Bronchial epithelial cell (primary cell): ENCODE measurements at regions not wholly inside any gene's neighbourhood (a gene's known extent, or its start where the extent isn't known, plus 50 kb on each side); places are given as distances from the start of the nearest gene placed in this dataset.
"Not testable (repeated sequence)": the region's sequence is repeated elsewhere in the genome, so short reads cannot be mapped to it uniquely, and the experiment has no call there.

ENCODE experiments used
- DNase-seq: peaks from one replicate; pipeline ENCODE4 v3.0.0-alpha.2; 2010; ENCODE audit warnings: low read depth
- FAIRE-seq: peaks from 2 replicates; lab custom pipeline; 2011; peaks lifted over from hg19 to GRCh38; lab: Jason Lieb, UNC
- H3K27me3 ChIP-seq: 2 replicates; pipeline ENCODE4 v1.5.1; 2011; ENCODE audit warnings: low read length; ENCODE audit not compliant: control insufficient read depth, insufficient read depth
- H3K36me3 ChIP-seq: 2 replicates; pipeline ENCODE4 v1.5.1; 2011; ENCODE audit warnings: low read length; ENCODE audit not compliant: control insufficient read depth, insufficient read depth
- H3K4me3 ChIP-seq: 2 replicates; pipeline ENCODE4 v1.5.1; 2011; ENCODE audit warnings: mild to moderate bottlenecking, low read depth, low read length, control low read depth
- CTCF ChIP-seq: IDR thresholded peaks from 2 replicates; pipeline ENCODE4 v1.5.1; 2011; ENCODE audit warnings: mild to moderate bottlenecking, moderate library complexity, low read length, control low read depth, inconsistent platforms; ENCODE audit not compliant: insufficient read depth, severe bottlenecking

- TF ChIP-seq CTCF = no peak
- no peak for DNase-seq
- Histone ChIP-seq H3K36me3 (no peaks in the 10 kb centered on the region), H3K27me3 (no peaks in the 10 kb centered on the region), H3K4me3 (no peak overlapping the region)
- FAIRE-seq = no peak
Measured at GRCh38 chr12:78269620-78270019, 438.9 kb downstream of the NAV3 start.

GRCh38 chr12:78271546-78271945 is 440.9 kb downstream of the NAV3 start:
- FAIRE-seq = no peak
- DNase-seq = peak; percentile 55
- Histone ChIP-seq H3K4me3 (no peak overlapping the region), H3K27me3 (no peaks in the 10 kb centered on the region), H3K36me3 (no peaks in the 10 kb centered on the region)
- TF ChIP-seq CTCF = no peak

GRCh38 chr12:78275886-78276285 is 445.2 kb downstream of the NAV3 start:
- no peak overlapping the region for H3K4me3 ChIP-seq
- H3K27me3 ChIP-seq = no peaks in the 10 kb centered on the region
- DNase-seq (no peak), FAIRE-seq (no peak)
- TF ChIP-seq CTCF = no peak
- no peaks in the 10 kb centered on the region for H3K36me3 ChIP-seq

- no peak for TF ChIP-seq CTCF
- H3K27me3 ChIP-seq = no peaks in the 10 kb centered on the region
- FAIRE-seq = no peak
Measured at GRCh38 chr12:78278706-78279190, 448.1 kb downstream of the NAV3 start.

GRCh38 chr12:78279567-78279966 is 448.9 kb downstream of the NAV3 start:
- DNase-seq (no peak), FAIRE-seq (no peak)
- H3K4me3 ChIP-seq = no peak overlapping the region

More at GRCh38 chr12:78278706-78279190, 448.1 kb downstream of the NAV3 start:
- Histone ChIP-seq H3K36me3 (no peaks in the 10 kb centered on the region), H3K4me3 (no peak overlapping the region)
- DNase-seq = no peak

GRCh38 chr12:78281102-78281501 is 450.4 kb downstream of the NAV3 start:
- not testable (repeated sequence) for H3K4me3 ChIP-seq, H3K27me3 ChIP-seq, H3K36me3 ChIP-seq, DNase-seq, FAIRE-seq

More at GRCh38 chr12:78279567-78279966, 448.9 kb downstream of the NAV3 start:
- TF ChIP-seq CTCF = no peak
- no peaks in the 10 kb centered on the region for H3K36me3 ChIP-seq
- no peaks in the 10 kb centered on the region for H3K27me3 ChIP-seq
